NT2/D1 (cell line): ENCODE measurements at regions not wholly inside any gene's neighbourhood (a gene's known extent, or its start where the extent isn't known, plus 50 kb on each side); places are given as distances from the start of the nearest gene placed in this dataset.

Source experiments
- DNase-seq: peaks from one replicate; pipeline ENCODE4 v3.0.0-alpha.2; 2011; ENCODE audit warnings: low read depth, low spot score
- H3K27me3 ChIP-seq: 2 replicates; pipeline ENCODE4 v1.6.0; 2011; ENCODE audit warnings: mild to moderate bottlenecking; ENCODE audit not compliant: insufficient read length, insufficient read depth
- H3K36me3 ChIP-seq: 2 replicates; pipeline ENCODE4 v1.6.1; 2011; ENCODE audit warnings: mild to moderate bottlenecking, low read length, mixed read lengths; ENCODE audit not compliant: insufficient read depth, insufficient read length
- H3K4me1 ChIP-seq: 2 replicates; pipeline ENCODE4 v1.5.1; 2011; ENCODE audit not compliant: insufficient read depth, insufficient read length
- H3K4me3 ChIP-seq: 2 replicates; pipeline ENCODE4 v1.5.1; 2011; ENCODE audit warnings: low read depth; ENCODE audit not compliant: insufficient read length
- H3K9ac ChIP-seq: 2 replicates; pipeline ENCODE4 v1.6.0; 2011; ENCODE audit warnings: low read depth; ENCODE audit not compliant: insufficient read length
- H3K9me3 ChIP-seq: 2 replicates; pipeline ENCODE4 v1.5.1; 2011; ENCODE audit warnings: mild to moderate bottlenecking, low read length; ENCODE audit not compliant: insufficient read depth
- SUZ12 ChIP-seq: IDR thresholded peaks from 2 replicates; pipeline ENCODE4 v1.6.1; 2011; ENCODE audit not compliant: insufficient read length, insufficient read depth; ENCODE audit errors: extremely low read depth
- YY1 ChIP-seq: IDR thresholded peaks from 2 replicates; pipeline ENCODE4 v1.6.1; 2011; ENCODE audit not compliant: insufficient read length, insufficient read depth
- ZNF274 ChIP-seq: IDR thresholded peaks from 2 replicates; pipeline ENCODE4 v1.6.1; 2011; ENCODE audit warnings: mild to moderate bottlenecking, low read depth, low read length

GRCh38 chr5:158435161-158435616, 576.2 kb upstream of the CLINT1 start:
- TF ChIP-seq SUZ12 (no peak), YY1 (no peak), ZNF274 (no peak)
- no peaks in the 10 kb centered on the region for H3K36me3 ChIP-seq
- H3K9ac ChIP-seq: no peak overlapping the region
- no peaks in the 10 kb centered on the region for H3K9me3 ChIP-seq
- H3K4me3 ChIP-seq: no peak overlapping the region
- DNase-seq: no peak
- H3K4me1 ChIP-seq: no peaks in the 10 kb centered on the region
- no peaks in the 10 kb centered on the region for H3K27me3 ChIP-seq

GRCh38 chr5:158434749-158435148, 575.8 kb upstream of the CLINT1 start:
- Histone ChIP-seq H3K27me3 (no peaks in the 10 kb centered on the region), H3K9ac (no peak overlapping the region), H3K36me3 (no peaks in the 10 kb centered on the region), H3K4me1 (no peaks in the 10 kb centered on the region), H3K4me3 (no peak overlapping the region), H3K9me3 (no peaks in the 10 kb centered on the region)
- TF ChIP-seq SUZ12 (no peak), ZNF274 (no peak), YY1 (no peak)
- DNase-seq: no peak

- Histone ChIP-seq H3K4me1 (no peaks in the 10 kb centered on the region), H3K9ac (no peak overlapping the region), H3K27me3 (no peaks in the 10 kb centered on the region), H3K9me3 (no peaks in the 10 kb centered on the region), H3K36me3 (no peaks in the 10 kb centered on the region), H3K4me3 (no peak overlapping the region)
- DNase-seq: no peak
- TF ChIP-seq YY1 (no peak), SUZ12 (no peak), ZNF274 (no peak)
Observed at GRCh38 chr5:158433634-158434033, 574.7 kb upstream of the CLINT1 start.

- H3K9ac ChIP-seq: no peak overlapping the region
- no peaks in the 10 kb centered on the region for H3K9me3 ChIP-seq
- H3K4me3 ChIP-seq: no peak overlapping the region
- H3K36me3 ChIP-seq: no peaks in the 10 kb centered on the region
- TF ChIP-seq SUZ12 (no peak), YY1 (no peak), ZNF274 (no peak)
- DNase-seq: no peak
- H3K27me3 ChIP-seq: no peaks in the 10 kb centered on the region
- no peaks in the 10 kb centered on the region for H3K4me1 ChIP-seq
Observed at GRCh38 chr5:158431369-158432029, 572.6 kb upstream of the CLINT1 start.

GRCh38 chr5:158430798-158431167, 571.8 kb upstream of the CLINT1 start:
- no peak overlapping the region for H3K9ac ChIP-seq
- TF ChIP-seq YY1 (no peak), ZNF274 (no peak), SUZ12 (no peak)
- H3K9me3 ChIP-seq: no peaks in the 10 kb centered on the region
- no peaks in the 10 kb centered on the region for H3K36me3 ChIP-seq
- no peaks in the 10 kb centered on the region for H3K4me1 ChIP-seq
- no peak for DNase-seq
- H3K4me3 ChIP-seq: no peak overlapping the region
- no peaks in the 10 kb centered on the region for H3K27me3 ChIP-seq

GRCh38 chr5:158430166-158430797, 571.3 kb upstream of the CLINT1 start:
- Histone ChIP-seq H3K9ac (no peak overlapping the region), H3K9me3 (no peaks in the 10 kb centered on the region), H3K4me1 (no peaks in the 10 kb centered on the region), H3K27me3 (no peaks in the 10 kb centered on the region), H3K4me3 (no peak overlapping the region), H3K36me3 (no peaks in the 10 kb centered on the region)
- DNase-seq: no peak
- TF ChIP-seq SUZ12 (no peak), ZNF274 (no peak), YY1 (no peak)

GRCh38 chr5:158429564-158429963, 570.6 kb upstream of the CLINT1 start:
- Histone ChIP-seq H3K4me1 (no peaks in the 10 kb centered on the region), H3K9ac (no peak overlapping the region), H3K27me3 (no peaks in the 10 kb centered on the region), H3K36me3 (no peaks in the 10 kb centered on the region), H3K4me3 (no peak overlapping the region), H3K9me3 (no peaks in the 10 kb centered on the region)
- DNase-seq: no peak
- TF ChIP-seq YY1: no peak
- TF ChIP-seq SUZ12: no peak
- no peak for TF ChIP-seq ZNF274

- TF ChIP-seq SUZ12: no peak
- TF ChIP-seq ZNF274: no peak
- TF ChIP-seq YY1: no peak
- H3K9ac ChIP-seq: no peak overlapping the region
Observed at GRCh38 chr5:158423623-158424200, 564.8 kb upstream of the CLINT1 start.

More at GRCh38 chr5:158423623-158424200, 564.8 kb upstream of the CLINT1 start:
- H3K36me3 ChIP-seq: no peaks in the 10 kb centered on the region
- peaks cover 3% of the 10 kb centered on the region; the same call in 1 of the 2 replicates for H3K9me3 ChIP-seq
- DNase-seq: no peak
- H3K4me3 ChIP-seq: no peak overlapping the region
- no peaks in the 10 kb centered on the region for H3K4me1 ChIP-seq
- H3K27me3 ChIP-seq: no peaks in the 10 kb centered on the region
